Bronchial epithelial cell (primary cell): ENCODE measurements at regions not wholly inside any gene's neighbourhood (a gene's known extent, or its start where the extent isn't known, plus 50 kb on each side); places are given as distances from the start of the nearest gene placed in this dataset.

ENCODE experiments used
- DNase-seq: peaks from one replicate; pipeline ENCODE4 v3.0.0-alpha.2; 2010; ENCODE audit warnings: low read depth
- FAIRE-seq: peaks from 2 replicates; lab custom pipeline; 2011; peaks lifted over from hg19 to GRCh38; lab: Jason Lieb, UNC
- H3K27me3 ChIP-seq: 2 replicates; pipeline ENCODE4 v1.5.1; 2011; ENCODE audit warnings: low read length; ENCODE audit not compliant: control insufficient read depth, insufficient read depth
- H3K36me3 ChIP-seq: 2 replicates; pipeline ENCODE4 v1.5.1; 2011; ENCODE audit warnings: low read length; ENCODE audit not compliant: control insufficient read depth, insufficient read depth
- H3K4me3 ChIP-seq: 2 replicates; pipeline ENCODE4 v1.5.1; 2011; ENCODE audit warnings: mild to moderate bottlenecking, low read depth, low read length, control low read depth
- TF ChIP-seq, protein P1 (sequence below): IDR thresholded peaks from 2 replicates; pipeline ENCODE4 v1.5.1; 2011; ENCODE audit warnings: mild to moderate bottlenecking, moderate library complexity, low read length, control low read depth, inconsistent platforms; ENCODE audit not compliant: insufficient read depth, severe bottlenecking

DNA sequence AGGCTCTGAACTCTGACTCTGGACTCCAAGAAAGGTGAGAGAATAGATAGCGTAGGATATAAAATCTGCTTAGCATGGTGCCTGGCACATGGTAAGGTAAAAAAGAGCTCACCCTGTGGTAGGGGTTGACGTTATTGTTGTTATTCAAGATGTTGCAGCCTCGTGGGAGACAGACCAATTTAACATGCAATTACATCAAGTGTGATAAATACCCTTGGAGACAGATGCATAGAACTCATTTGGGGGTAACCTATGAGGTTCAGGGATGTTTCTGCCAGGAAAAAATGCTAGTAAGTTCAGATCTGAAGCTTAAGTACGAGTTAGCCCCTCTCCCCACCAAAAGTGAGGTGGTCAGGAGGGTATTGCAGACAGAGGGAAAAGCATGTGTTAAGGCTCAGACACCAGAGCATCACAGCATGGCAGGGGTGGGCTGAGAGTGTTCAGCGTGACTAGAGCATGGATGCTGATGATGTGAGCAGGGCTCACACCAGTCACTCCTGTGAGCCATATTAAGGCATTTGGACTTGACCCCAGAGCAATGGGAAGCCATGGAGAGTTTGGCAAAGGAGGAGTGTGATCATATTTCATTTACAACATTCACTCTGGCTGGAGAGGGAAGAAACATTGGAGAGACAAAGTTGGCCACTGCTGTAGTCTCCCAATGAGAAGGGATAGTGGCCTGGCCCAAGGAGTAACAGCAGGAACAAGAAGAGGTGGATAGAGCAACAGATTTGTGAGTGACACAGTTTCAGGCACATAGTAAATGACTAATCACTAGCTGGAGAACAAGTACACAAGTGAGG is 181.0 kb downstream of the UACA start:
- TF ChIP-seq, protein P1, sequence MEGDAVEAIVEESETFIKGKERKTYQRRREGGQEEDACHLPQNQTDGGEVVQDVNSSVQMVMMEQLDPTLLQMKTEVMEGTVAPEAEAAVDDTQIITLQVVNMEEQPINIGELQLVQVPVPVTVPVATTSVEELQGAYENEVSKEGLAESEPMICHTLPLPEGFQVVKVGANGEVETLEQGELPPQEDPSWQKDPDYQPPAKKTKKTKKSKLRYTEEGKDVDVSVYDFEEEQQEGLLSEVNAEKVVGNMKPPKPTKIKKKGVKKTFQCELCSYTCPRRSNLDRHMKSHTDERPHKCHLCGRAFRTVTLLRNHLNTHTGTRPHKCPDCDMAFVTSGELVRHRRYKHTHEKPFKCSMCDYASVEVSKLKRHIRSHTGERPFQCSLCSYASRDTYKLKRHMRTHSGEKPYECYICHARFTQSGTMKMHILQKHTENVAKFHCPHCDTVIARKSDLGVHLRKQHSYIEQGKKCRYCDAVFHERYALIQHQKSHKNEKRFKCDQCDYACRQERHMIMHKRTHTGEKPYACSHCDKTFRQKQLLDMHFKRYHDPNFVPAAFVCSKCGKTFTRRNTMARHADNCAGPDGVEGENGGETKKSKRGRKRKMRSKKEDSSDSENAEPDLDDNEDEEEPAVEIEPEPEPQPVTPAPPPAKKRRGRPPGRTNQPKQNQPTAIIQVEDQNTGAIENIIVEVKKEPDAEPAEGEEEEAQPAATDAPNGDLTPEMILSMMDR = no peak
- FAIRE-seq (peak; percentile 18), DNase-seq (no peak)
- peaks cover 25% of the 10 kb centered on the region for H3K27me3 ChIP-seq
- no peak overlapping the region for H3K4me3 ChIP-seq
- H3K36me3 ChIP-seq = no peaks in the 10 kb centered on the region

- TF ChIP-seq, protein P1 = no peak
- Histone ChIP-seq H3K36me3 (no peaks in the 10 kb centered on the region), H3K27me3 (peaks cover 28% of the 10 kb centered on the region), H3K4me3 (no peak overlapping the region)
- no peak for FAIRE-seq
- DNase-seq = no peak
Observed at GRCh38 chr15:70580958-70581357, 182.4 kb downstream of the UACA start.

DNA sequence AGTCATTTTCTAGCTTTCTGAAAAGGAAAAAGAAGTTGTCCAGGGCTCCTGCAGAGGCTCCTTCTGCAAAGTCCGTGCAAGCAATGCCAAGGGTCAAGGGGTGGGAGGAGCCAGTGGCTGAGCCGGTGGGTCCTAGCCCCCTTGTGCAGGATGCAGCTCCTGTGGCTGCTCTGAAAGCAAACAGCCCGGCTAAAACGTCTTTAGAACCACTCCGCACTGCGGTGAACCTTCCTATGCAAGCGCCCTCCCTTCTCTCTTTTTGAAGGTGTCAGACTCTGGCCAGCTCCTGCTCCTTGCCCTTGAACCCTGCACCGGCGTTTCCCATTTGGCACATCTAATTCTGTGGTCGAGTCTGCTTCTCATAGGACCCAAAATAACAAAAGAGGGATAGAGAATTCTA is 183.1 kb downstream of the UACA start:
- no peak for FAIRE-seq
- no peaks in the 10 kb centered on the region for H3K36me3 ChIP-seq
- H3K4me3 ChIP-seq = no peak overlapping the region
- TF ChIP-seq, protein P1 = no peak
- H3K27me3 ChIP-seq = peaks cover 25% of the 10 kb centered on the region
- DNase-seq = no peak

DNA sequence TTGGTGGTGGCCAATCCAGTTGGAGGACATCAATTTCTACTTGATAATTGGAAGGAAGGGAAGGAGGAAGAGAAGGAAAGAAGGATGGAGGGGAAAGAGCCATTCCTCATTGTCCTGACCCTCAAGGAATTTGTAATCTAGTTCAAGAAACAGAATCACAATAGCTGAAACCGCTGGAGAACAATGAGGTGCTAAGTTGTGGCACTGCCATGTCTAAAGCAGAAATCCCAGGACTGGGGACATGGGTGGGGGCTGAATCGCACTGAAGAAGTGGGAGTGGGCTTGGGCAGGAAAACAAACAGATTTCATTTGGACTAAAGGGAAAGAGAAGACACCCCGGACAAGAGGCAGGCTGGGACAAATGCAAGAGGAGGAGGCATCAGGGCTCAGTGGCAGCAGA is 183.6 kb downstream of the UACA start:
- DNase-seq = no peak
- peaks cover 28% of the 10 kb centered on the region for H3K27me3 ChIP-seq
- no peak for FAIRE-seq

DNA sequence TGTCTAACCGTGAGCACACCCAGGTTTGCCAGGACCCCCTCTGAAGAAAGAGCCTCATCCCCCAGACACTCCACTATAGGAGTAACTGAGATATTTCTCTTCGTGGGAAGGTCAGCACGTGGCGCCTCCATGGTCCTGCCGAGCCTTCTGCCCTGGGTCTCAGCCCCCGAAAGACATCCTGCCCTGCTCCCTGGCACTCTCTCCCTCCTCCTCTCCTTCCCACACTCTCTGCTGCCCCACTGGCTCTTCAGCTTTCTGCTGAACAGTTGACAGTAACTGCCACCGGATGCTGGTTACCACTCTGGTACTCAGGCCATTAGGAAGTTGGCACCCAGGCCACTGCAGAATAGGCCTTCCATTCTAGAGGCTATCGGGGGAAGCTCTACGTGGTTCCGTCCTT is 185.2 kb downstream of the UACA start:
- H3K36me3 ChIP-seq = no peaks in the 10 kb centered on the region
- TF ChIP-seq, protein P1 = no peak
- FAIRE-seq = peak; percentile 60
- H3K27me3 ChIP-seq = peaks cover 25% of the 10 kb centered on the region
- H3K4me3 ChIP-seq = no peak overlapping the region
- no peak for DNase-seq

More for the DNA sequence above, 183.6 kb downstream of the UACA start:
- no peaks in the 10 kb centered on the region for H3K36me3 ChIP-seq
- H3K4me3 ChIP-seq = no peak overlapping the region
- TF ChIP-seq, protein P1 = no peak
